Left renal cortex interstitium (tissue), 4 donors: ENCODE measurements at regions not wholly inside any gene's neighbourhood (a gene's known extent, or its start where the extent isn't known, plus 50 kb on each side); places are given as distances from the start of the nearest gene placed in this dataset.
"Not testable (repeated sequence)": the region's sequence is repeated elsewhere in the genome, so short reads cannot be mapped to it uniquely, and the experiment has no call there.

Source experiments
- DNase-seq, 4 donors: peaks; one replicate each; pipeline ENCODE4 v3.0.0-alpha.2; 2013; ENCODE audit warnings: low read depth in 4 of 4, low spot score in 2 of 4, missing footprints in 1 of 4

DNA sequence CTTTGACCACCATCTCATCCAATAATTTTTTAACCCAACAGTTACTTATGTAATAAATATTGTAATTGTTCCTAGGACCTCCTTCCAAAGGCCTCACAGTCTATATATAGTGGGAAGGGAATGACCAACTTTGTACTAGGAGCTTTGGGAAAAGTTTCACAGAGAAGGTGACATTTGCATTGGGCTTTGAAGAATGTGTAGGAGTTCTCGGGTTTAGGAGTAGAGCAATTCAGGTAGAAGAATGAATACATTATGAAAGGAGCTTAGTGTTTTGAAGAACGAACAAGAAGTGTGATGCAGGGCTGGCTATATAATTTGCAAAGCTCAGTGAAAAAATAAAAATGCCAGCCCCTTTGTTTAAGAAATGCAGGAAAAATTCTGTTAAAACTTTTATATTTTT is 330.4 kb upstream of the DEPDC1 start:
- no peak for DNase-seq

DNA sequence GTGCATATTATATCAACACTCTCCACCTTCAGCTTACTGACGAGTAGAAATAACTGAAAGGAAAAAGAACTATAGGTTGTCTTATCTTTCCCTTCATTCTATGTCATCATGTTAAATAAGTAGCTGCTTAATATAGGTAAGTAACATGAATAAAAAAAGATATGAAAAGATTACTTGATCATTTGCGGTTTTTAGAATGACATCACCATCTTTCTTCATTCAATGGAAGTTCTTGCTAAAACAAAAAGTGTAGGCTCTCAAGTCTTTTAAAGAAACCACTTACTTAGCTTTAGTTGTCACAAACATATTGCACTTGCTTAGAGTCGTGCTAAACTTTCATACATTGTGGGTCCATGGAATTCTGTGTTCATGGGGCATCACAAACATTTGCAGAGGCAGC is 331.1 kb upstream of the DEPDC1 start:
- DNase-seq = no peak

DNA sequence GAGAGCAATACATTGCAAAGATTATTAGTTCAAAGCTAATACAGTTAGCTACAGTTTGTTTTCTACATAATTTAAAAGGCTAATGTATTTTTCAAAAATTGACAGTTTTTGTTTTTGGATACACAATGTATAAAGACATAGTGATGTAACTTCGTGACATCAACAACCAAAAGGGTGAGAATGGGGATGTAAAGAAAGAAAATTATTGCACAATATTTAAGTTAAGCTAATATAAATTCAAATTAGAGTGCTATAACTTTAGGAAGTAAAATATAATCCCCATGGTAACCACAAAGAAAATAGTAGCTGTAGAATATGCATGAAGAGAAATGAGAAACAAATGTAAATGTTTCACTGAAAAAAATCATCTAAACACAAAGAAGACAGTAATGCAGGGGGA is 334.4 kb upstream of the DEPDC1 start:
- DNase-seq = no peak

DNA sequence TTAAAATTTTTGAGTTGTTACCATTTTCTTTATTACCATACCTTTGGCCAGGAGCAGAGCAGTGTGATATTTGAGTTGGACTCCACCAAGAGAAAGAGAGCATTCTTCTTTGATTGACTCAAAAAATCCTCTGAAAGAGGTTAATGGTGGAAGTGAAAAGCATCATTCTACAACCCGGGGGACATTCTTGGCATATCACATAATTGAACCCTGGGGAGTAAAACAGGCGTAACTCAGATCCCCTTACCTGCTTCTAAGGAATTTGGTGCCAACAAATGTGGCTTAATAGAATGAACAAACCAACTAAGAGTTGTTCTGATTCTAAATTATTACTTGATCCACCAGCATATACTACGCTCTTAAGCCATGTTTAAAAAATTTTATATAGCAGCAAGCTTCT is 351.1 kb upstream of the DEPDC1 start:
- no peak for DNase-seq

DNA sequence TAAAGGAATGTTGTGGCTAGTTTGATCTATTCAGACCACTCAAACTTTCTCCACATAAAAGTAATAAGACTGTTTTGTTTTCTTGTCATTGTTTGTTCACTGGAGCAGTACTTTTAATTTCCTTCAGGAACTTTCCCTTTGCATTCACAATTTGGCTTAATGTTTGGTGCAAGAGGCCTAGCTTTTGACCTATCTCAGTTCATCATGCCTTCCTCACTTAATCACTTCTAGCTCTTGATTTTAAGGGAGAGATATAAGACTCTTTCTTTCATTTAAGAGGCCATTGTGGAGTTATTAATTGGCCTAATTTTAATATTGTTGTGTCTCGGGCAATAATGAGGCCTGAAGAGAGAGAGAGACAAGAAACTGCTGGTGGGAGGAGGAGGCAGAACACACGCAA is 371.7 kb upstream of the DEPDC1 start:
- DNase-seq = no peak

DNA sequence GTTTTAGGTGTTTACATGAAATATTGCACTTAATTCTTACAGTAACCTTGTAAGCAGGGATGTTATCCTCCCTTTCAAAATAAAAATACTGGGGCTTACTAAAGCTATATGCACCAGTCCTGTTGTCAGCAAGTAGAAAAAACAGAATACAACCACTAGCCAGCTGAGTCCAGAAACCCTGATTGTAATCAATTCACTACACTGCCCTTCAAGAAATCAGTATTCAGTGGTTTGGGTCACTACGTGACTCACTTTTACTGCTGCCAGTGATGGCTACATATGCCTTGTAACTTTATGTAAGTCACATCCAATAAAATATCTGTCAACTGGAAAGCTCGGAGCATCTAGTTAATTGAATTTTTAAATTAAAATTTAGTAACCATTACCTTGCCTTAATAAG is 376.3 kb upstream of the DEPDC1 start:
- DNase-seq = no peak

DNA sequence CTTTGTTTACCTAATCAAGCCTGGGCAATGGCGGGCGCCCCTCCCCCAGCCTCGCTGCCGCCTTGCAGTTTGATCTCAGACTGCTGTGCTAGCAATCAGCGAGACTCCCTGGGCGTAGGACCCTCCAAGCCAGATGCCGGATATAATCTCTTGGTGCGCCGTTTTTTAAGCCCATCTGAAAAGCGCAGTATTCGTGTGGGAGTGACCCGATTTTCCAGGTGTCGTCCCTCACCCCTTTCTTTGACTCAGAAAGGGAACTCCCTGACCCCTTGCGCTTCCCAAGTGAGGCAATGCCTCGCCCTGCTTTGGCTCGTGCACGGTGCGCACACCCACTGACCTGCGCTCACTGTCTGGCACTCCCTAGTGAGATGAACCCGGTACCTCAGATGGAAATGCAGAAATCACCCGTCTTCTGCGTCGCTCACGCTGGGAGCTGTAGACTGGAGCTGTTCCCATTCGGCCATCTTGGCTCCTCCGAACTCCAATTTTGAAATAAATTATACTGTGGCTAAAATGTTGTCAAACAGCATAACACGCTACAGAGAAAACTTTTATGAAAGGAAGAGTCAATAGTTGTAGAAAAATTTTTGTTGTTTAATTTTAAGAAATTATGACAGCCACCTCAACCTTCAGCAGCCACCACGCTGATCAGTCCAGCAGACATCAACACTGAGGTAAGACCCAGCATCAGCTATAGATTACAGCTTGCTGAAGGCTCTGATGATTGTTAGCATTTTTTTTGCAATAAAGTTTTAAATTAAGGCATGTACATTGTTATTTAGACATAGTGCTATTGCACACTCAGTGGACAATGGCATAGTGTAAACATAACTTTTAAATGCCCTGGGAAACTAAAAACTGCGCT is 384.7 kb upstream of the DEPDC1 start:
- DNase-seq = not testable (repeated sequence)

DNA sequence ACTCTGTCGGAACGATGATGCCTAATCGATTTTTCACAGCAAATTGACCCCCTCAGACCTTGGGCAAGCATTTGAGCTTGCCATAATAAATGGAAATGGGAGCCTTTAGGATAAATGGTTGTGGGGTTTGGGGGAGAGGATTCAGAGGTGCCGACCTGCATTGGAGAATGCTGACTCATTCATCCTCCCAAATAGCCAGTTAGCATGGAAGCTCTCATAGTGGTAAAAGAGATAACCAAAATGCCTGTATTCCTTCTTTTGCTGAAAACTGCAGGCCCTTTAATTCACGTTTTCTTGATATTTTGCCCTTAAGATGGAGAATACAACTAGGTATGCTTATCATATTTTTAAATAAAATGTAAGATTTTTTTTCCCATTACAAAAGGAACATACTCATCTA is 392.6 kb upstream of the DEPDC1 start:
- DNase-seq = no peak

DNA sequence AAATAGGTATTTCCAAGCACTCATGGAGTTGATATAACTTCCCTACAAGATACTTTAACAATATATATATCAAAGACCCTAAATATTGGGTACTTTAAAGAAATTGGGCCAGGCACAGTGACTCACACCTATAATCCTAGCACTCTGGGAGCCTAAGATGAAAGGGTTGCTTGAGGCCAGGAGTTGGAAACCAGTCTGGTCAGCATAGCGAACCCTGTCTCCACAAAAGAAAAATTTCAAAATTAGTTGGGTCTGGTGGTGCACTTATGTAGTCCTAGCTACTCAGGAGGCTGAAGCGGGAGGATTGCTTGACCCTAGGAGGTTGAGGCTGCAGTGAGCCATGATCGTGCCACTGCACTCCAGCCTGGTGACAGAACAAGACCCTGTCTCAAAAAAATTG is 393.9 kb upstream of the DEPDC1 start:
- no peak for DNase-seq

DNA sequence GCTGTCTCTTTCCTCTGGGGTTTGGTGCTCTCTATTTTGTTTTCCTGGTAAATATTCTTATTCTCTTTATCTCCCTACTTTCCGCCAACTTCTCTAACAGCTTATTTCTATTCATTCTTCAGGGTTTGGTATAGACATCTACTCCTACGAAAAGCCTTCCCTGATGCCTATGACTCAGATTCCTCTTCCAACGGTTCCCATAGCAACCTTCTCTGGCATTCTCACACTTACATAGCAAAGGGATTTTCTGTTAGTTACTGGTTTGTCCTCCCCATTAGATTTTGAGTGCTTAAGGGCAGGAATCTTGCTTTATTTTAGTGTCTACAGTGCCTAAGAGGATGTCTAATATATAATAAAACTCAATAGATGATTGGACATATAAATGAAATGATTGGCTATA is 407.6 kb upstream of the DEPDC1 start:
- DNase-seq = no peak

DNA sequence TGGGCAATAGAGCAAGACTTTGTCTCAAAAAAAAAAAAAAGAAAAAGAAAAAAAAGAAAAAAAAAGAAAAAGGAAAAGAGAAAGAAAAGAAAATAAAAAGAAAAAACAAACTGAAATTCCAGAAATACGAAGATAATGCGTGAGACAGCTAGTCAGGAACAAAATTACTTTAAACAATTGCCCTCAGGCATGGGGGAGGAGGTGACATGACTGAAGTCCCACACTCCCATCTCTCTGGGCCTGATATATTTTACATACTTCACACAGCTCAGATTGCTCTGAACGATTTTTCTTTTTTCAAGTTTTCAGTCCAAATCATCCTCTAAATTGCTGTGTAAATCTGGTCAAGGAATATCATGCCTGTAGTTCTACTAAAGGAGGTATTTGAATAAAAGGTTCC is 409.5 kb upstream of the DEPDC1 start:
- DNase-seq = no peak

DNA sequence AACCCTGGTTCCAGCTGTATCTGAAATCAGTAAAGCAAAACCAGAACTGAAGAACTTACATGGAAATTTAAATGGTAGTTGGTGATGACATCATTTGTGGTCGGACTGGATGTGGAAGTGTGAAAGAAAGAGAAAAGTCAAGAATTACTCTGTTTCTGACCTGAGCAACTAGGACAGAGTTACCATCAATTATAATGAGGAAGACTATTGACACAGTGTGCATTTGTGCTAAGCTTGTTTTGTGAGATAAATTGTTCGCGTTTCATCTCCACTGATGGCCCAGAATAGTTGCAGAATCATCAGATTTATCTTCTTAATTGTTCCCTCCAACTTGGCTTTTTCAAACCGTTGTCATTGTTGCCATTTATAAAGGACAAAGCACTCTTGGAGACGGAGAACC is 410.6 kb upstream of the DEPDC1 start:
- no peak for DNase-seq

DNA sequence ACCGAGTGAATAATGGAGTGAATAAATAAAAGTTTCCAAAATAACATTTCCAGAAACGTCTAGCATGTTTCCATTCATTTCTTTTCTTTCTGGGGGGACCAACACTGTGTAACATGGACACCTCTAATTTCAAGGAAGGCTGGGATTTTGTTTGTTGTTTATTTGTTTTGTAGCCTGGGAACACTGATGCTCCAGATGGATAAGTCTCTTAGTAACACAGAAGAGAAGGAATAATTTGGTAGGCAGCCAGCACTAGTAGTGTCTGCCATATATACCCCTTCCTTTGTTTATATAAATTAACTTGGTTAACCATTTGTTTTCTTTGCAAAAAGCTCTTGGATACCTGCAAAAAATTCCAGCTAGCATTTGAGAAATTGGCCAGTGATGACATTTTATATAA is 411.4 kb upstream of the DEPDC1 start:
- DNase-seq = no peak

DNA sequence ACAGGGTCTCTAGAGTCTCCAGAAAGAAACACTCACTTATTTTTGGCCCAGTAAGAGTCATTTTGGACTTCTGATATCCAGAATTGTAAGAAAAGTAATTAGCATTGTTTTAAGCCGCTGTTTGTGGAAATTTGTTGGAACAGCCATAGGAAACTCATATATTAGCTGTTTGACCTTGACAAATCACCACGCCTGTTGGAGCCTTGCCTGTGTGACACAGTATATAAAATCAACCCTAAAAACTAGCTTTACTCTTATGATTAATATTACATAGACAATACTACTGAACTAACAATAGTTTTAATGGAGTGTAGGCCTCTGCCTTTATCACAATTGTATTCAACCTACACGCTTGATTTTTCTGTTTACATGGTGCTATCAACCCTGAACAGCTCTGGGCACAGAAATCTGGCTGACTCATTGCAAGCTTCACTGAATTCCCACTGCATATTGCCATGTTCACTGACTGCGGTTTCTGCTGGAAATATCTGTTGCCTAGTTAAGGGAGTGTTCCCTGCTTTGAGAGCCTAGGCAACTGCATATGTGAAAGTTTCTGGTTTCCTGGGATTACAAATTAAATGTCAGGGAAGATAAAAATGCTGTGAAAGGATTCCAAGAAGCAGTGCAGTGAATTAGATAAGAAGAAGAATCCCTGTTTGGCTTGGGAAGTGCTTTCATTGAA is 419.5 kb upstream of the DEPDC1 start:
- DNase-seq = peak in 3 of 4 donors; percentile 34 to 62 (median 39)

DNA sequence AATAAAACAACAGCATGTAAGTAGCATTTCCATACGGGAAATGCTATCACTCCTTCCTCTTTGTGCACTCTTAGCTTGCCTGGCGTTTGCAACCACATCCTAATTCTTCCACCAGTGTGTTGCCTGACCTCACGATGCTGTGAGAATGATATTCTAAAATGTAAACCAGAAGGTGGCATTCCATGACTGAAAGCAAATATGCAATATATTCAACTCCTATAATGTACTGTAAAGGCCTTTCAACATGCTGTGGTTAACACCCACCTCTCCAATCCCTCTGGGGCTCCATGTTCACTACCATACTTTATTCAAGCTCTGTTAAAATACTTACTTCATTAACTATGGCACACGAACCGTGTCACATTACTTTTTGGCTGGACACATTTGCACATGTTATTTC is 420.6 kb upstream of the DEPDC1 start:
- DNase-seq = no peak

DNA sequence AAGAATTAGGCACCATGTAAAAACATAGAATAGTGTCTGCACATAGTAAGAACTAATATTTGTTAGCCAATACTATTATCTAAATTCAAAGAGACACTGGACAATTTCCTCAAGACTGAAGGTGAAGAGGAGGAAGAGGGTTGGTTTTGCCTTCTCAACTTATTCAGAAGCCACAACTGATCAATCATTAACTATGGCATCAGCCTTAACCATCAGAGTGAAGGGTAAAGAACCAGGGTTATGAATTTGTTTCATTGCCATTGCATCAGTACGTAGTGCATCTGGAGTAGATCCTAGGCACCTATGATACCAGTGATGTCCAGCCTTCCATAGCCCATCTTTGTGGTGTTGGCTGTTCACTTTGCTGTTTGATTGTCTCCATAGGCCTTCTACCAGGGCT is 421.7 kb upstream of the DEPDC1 start:
- DNase-seq = no peak

DNA sequence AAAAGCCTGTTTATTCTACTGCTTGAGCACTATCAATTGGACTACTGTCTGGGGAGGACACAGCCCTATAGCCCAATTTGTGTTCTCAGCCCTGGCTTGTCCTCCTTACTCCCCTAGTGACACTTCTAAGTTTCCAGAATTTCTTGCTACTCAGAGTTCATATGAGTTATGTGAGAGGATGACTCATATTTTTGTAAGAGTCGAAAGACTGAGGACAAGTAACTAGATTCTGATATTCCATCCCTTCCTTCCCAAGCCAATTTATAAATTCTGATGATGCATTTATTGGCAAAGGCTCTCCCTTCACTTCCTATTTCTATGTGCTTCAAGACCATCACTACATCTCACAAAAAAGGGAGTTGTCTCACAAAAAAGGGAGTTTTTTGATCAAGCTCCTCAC is 422.2 kb upstream of the DEPDC1 start:
- no peak for DNase-seq

DNA sequence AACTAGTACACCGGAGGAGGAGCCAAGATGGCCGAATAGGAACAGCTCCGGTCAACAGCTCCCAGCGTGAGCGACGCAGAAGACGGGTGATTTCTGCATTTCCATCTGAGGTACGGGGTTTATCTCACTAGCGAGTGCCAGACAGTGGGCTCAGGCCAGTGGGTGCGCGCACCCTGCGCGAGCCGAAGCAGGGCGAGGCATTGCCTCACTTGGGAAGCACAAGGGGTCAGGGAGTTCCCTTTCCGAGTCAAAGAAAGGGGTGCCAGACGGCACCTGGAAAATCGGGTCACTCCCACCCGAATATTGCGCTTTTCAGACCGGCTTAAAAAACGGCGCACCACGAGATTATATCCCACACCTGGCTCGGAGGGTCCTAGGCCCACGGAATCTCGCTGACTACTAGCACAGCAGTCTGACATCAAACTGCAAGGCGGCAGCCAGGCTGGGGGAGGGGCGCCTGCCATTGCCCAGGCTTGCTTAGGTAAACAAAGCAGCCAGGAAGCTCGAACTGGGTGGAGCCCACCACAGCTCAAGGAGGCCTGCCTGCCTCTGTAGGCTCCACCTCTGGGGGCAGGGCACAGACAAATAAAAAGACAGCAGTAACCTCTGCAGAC is 426.7 kb upstream of the DEPDC1 start:
- DNase-seq = not testable (repeated sequence)

DNA sequence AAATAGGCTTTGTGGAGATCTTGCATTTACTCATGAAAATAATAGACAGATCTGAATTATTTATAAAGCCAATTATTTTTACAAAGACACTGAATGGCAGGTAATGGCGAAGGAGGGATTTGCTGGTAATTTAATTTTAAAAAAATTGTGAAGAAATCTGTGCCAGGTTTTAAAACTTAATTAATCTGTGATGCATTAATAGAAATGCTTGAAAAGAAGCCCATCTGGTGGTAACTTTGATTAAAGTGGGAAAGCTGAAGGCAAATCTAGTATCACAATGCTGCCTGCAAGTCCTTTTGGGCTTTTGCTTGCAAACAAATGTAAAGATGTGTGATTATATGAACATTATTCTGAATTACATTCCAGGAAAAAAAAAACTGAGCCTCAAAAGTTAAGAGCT is 433.2 kb upstream of the DEPDC1 start:
- DNase-seq = no peak

DNA sequence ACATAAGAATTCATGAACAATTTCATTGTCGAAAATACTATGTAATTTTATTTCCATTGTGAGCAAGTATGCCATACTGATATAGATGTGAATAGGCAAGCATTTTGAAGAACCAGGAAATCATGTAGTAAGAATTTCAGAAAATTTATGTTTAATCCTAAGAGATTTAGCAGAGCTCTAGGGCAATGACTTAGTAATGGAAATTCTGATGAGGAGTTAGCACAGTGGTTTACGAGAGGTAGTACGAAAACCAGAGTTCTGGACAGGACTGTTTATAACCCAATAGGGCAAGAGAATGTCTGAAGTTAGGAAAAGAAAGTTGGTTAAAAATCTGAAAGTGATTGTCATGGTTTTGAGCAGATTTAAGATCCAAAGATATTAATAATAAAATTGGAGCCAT is 439.6 kb upstream of the DEPDC1 start:
- DNase-seq = no peak

DNA sequence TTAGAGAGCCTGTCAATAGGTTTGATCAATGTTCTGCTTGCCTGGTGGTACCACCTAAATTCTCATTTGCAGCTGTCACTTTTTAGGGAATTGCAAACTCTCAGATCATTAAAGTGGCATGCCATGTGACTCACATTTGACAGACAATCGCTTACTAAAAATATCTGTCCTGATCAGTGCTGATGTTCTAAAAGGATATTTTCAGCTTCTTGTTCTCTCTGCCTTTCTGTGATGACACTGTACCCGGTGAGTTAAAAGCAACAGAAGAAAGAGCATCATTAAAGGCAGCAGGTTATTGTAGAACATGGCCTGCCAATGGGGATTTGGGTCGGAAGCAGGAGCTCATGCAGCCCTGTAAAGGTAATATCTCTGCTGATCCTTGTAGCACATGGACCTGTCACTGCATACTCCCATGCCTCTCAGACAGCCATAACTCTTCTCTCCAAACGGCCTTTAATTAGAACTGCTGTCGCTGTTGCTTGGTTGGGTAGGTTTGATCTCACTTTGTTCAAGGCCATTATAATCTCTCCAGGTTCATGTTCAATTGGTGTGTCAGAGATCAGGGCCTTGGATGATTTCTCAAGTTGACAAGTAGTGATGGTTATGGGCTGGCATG is 441.3 kb upstream of the DEPDC1 start:
- DNase-seq = no peak
